Panc1 (cell line): ENCODE measurements at regions not wholly inside any gene's neighbourhood (a gene's known extent, or its start where the extent isn't known, plus 50 kb on each side); places are given as distances from the start of the nearest gene placed in this dataset.

Experiments
- ATAC-seq: fragments of 200-7000 bp; cut with Tn5 transposase; 2 replicates; pipeline ENCODE4 v1.9.1; 2020; ENCODE audit warnings: mild to moderate bottlenecking, moderate library complexity
- BruUV-seq: library from RNA; stranded (reverse); fragments of 400-500 nt; replicated peaks from 2 replicates; lab custom pipeline; 2021; lab: Mats Ljungman, UMichigan
- CTCF ChIA-PET: fragments of 300-600 bp; sonication (Branson Sonifier 250); formaldehyde crosslinking; loops from one replicate; lab custom pipeline; 2022; ENCODE audit warnings: antibody characterized with exemption; lab: Charles Lee
- POLR2A ChIA-PET: fragments of 300-600 bp; sonication (Branson Sonifier 250); formaldehyde crosslinking; loops from one replicate; lab custom pipeline; 2022; ENCODE audit warnings: antibody characterized with exemption; lab: Charles Lee
- DNase-seq: peaks from one replicate; pipeline ENCODE4 v3.0.0-alpha.2; 2010; ENCODE audit warnings: low read depth, low spot score
- H3K27ac ChIP-seq: 2 replicates; pipeline ENCODE4 v1.5.1; 2011; ENCODE audit warnings: mild to moderate bottlenecking, low read length, inconsistent platforms
- H3K27me3 ChIP-seq: fragments of 200-500 bp; sonication (Bioruptor generic); 2 replicates; pipeline ENCODE4 v1.6.0; 2014; ENCODE audit warnings: low read length, inconsistent platforms; ENCODE audit not compliant: control insufficient read depth, insufficient read depth
- H3K36me3 ChIP-seq: fragments of 200-500 bp; sonication (Bioruptor generic); 2 replicates; pipeline ENCODE4 v1.5.1; 2014; ENCODE audit warnings: inconsistent platforms, mild to moderate bottlenecking, low read length, moderate library complexity; ENCODE audit not compliant: control insufficient read depth, insufficient read depth
- H3K4me1 ChIP-seq: 2 replicates; pipeline ENCODE4 v1.5.1; 2011; ENCODE audit warnings: inconsistent platforms, mild to moderate bottlenecking, low read length, moderate library complexity; ENCODE audit not compliant: control insufficient read depth, insufficient read depth
- H3K4me3 ChIP-seq, 2 experiments: 2 replicates each; pipeline ENCODE4 v1.5.1; 2011 to 2012; ENCODE audit warnings: low read depth in 2 of 2, low read length in 2 of 2, mild to moderate bottlenecking in 2 of 2, inconsistent platforms in 1 of 2, moderate library complexity in 1 of 2
- H3K9me3 ChIP-seq: fragments of 200-500 bp; sonication (Bioruptor generic); 2 replicates; pipeline ENCODE4 v1.5.1; 2014; ENCODE audit warnings: low read depth, mild to moderate bottlenecking, inconsistent platforms, low read length, moderate library complexity; ENCODE audit not compliant: control insufficient read depth, insufficient read depth
- CTCF ChIP-seq: fragments of 450-650 bp; IDR thresholded peaks from 2 replicates; pipeline ENCODE4 v1.5.1; 2017; ENCODE audit warnings: mild to moderate bottlenecking
- POLR2AphosphoS5 ChIP-seq: IDR thresholded peaks from 2 replicates; pipeline ENCODE4 v1.6.1; 2012; ENCODE audit warnings: mild to moderate bottlenecking, low read depth, low read length, moderate library complexity
- REST ChIP-seq, 2 experiments: IDR thresholded peaks; 2 replicates each; pipeline ENCODE4 v1.6.1; 2011 to 2012; ENCODE audit warnings: low read depth in 2 of 2, control low read depth in 1 of 2, low read length in 1 of 2, mild to moderate bottlenecking in 1 of 2, moderate library complexity in 1 of 2; ENCODE audit not compliant: insufficient read depth in 1 of 2
- SIN3A ChIP-seq: IDR thresholded peaks from 2 replicates; pipeline ENCODE4 v1.6.1; 2012; ENCODE audit warnings: low read depth, mild to moderate bottlenecking, low read length, moderate library complexity, borderline replicate concordance; ENCODE audit not compliant: insufficient read depth
- TCF7L2 ChIP-seq: IDR thresholded peaks from 2 replicates; pipeline ENCODE4 v1.6.1; 2011; ENCODE audit warnings: mild to moderate bottlenecking, low read depth, low read length, inconsistent platforms
- in situ Hi-C: cut with HindIII; loops from 2 replicates; pipeline ENCODE4 v1.10.0; 2016; ENCODE audit warnings: low sequenced_read_pairs, low pct_unique_long_range_greater_than_20kb
- intact Hi-C: fragments of 100-400 bp; cut with micrococcal nuclease; formaldehyde crosslinking; loops from one replicate; pipeline ENCODE4 v1.10.0; 2022; ENCODE audit not compliant: unreplicated experiment

- TF ChIP-seq REST (IDR thresholded peaks at IDR 0.05; ENCODE audit: insufficient read depth in 1 of 2, low read depth in 2 of 2, low read length in 1 of 2) (no peak), CTCF (no peak), POLR2AphosphoS5 (no peak)
- ATAC-seq = no peak
- intact Hi-C loops = no loop called here
- ChIA-PET CTCF (no interaction called here), POLR2A (no interaction called here)
- Histone ChIP-seq H3K9me3 (no peaks in the 10 kb centered on the region), H3K27me3 (no peaks in the 10 kb centered on the region), H3K36me3 (no peaks in the 10 kb centered on the region), H3K4me3 (no peak overlapping the region), H3K4me1 (peaks cover 3% of the 10 kb centered on the region; the same call in 1 of the 2 replicates), H3K27ac (no peak overlapping the region)
- DNase-seq = no peak
- BruUV-seq = no TSS peak
- in situ Hi-C loops = no loop called here
Measured at GRCh38 chr3:14298442-14298841, 104.0 kb upstream of the SLC6A6 start.

- H3K27me3 ChIP-seq = no peaks in the 10 kb centered on the region
- ATAC-seq (no peak), DNase-seq (no peak)
- in situ Hi-C loops (no loop called here), intact Hi-C loops (no loop called here)
- H3K9me3 ChIP-seq = no peaks in the 10 kb centered on the region
- no TSS peak for BruUV-seq
- H3K4me3 ChIP-seq = no peak overlapping the region
- H3K36me3 ChIP-seq = no peaks in the 10 kb centered on the region
- ChIA-PET CTCF (no interaction called here), POLR2A (no interaction called here)
- peaks cover 3% of the 10 kb centered on the region; the same call in 1 of the 2 replicates for H3K4me1 ChIP-seq
- H3K27ac ChIP-seq = no peak overlapping the region
- no peak for TF ChIP-seq TCF7L2
- no peak for TF ChIP-seq CTCF
- no peak for TF ChIP-seq SIN3A
- no peak for TF ChIP-seq REST (IDR thresholded peaks at IDR 0.05; ENCODE audit: insufficient read depth in 1 of 2, low read depth in 2 of 2, low read length in 1 of 2)
- no peak for TF ChIP-seq POLR2AphosphoS5
Measured at GRCh38 chr3:14298991-14299555, 103.3 kb upstream of the SLC6A6 start.
